Activated naive CD4-positive, alpha-beta T cell treated with Interleukin-2 at 50 U/mL for 16 hours (primary cell): ENCODE measurements at regions not wholly inside any gene's neighbourhood (a gene's known extent, or its start where the extent isn't known, plus 50 kb on each side); places are given as distances from the start of the nearest gene placed in this dataset.

Experiments used
- DNase-seq: peaks from one replicate; pipeline ENCODE4 v3.0.0-alpha.2; 2020

GRCh38 chr20:24048024-24048611 is 59.5 kb upstream of the GGTLC1 start:
- no peak for DNase-seq

- DNase-seq, result no peak
These were observed 58.3 kb upstream of the GGTLC1 start for GRCh38 chr20:24046888-24047287.

- DNase-seq, result no peak
These were observed 57.2 kb upstream of the GGTLC1 start for GRCh38 chr20:24045621-24046318.

GRCh38 chr20:24043294-24043693 is 54.7 kb upstream of the GGTLC1 start:
- no peak for DNase-seq

- DNase-seq, result no peak
These were observed 54.1 kb upstream of the GGTLC1 start for GRCh38 chr20:24042646-24043045.

GRCh38 chr20:24040896-24041459 is 52.4 kb upstream of the GGTLC1 start:
- DNase-seq, result no peak

- no peak for DNase-seq
These were observed 50.6 kb upstream of the GGTLC1 start for GRCh38 chr20:24039196-24039595.
